ENCODE measurements at regions not wholly inside any gene's neighbourhood (a gene's known extent, or its start where the extent isn't known, plus 50 kb on each side); places are given as distances from the start of the nearest gene placed in this dataset.

DNA sequence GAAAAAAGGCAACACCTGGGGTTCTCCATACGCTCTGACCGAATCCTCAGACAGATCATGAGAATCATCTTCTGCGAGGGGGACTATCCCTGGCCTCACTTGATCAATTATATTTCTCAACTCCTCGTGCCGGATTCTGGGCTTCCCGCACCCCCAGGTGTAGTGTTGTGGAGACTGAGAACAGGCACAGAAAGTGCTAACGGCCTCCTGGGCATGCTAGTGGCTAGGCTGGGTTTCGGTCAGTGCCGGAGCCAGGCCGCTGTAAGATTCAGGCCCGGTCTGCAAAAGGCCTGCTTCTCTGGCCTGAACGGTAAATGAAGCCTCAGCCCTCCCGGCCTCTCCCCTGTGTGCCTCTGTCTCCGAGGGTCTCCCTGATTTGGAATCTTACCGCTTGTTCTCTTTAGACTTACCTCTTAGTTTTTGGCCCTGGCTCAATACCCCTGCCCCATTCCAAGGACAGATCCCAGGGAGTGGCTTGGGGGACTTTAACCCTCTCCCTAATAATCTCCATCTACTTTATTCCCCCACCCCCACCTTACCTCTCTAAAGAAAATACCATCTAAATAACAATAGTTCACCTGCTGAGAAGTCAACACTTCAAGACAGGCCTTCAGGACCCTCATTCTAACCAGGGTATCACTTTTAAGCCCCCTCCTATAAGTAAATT lies 79.0 kb upstream of the MEDAG start:
- TF ChIP-seq, protein P1, sequence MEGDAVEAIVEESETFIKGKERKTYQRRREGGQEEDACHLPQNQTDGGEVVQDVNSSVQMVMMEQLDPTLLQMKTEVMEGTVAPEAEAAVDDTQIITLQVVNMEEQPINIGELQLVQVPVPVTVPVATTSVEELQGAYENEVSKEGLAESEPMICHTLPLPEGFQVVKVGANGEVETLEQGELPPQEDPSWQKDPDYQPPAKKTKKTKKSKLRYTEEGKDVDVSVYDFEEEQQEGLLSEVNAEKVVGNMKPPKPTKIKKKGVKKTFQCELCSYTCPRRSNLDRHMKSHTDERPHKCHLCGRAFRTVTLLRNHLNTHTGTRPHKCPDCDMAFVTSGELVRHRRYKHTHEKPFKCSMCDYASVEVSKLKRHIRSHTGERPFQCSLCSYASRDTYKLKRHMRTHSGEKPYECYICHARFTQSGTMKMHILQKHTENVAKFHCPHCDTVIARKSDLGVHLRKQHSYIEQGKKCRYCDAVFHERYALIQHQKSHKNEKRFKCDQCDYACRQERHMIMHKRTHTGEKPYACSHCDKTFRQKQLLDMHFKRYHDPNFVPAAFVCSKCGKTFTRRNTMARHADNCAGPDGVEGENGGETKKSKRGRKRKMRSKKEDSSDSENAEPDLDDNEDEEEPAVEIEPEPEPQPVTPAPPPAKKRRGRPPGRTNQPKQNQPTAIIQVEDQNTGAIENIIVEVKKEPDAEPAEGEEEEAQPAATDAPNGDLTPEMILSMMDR (IDR thresholded peaks at IDR 0.05): no peak
- no peak for TF ChIP-seq POLR2A (IDR thresholded peaks at IDR 0.05)
- Histone ChIP-seq H3K4me3 (no peak overlapping the region), H3K4me1 (no peaks in the 10 kb centered on the region), H3K27me3 (no peaks in the 10 kb centered on the region), H3K27ac (no peak overlapping the region), H3K36me3 (no peaks in the 10 kb centered on the region), H3K9me3 (no peaks in the 10 kb centered on the region)
- intact Hi-C loops (cut with DNase I; ENCODE audit: low total_unique reads): no loop called here
- DNase-seq: no peak

DNA sequence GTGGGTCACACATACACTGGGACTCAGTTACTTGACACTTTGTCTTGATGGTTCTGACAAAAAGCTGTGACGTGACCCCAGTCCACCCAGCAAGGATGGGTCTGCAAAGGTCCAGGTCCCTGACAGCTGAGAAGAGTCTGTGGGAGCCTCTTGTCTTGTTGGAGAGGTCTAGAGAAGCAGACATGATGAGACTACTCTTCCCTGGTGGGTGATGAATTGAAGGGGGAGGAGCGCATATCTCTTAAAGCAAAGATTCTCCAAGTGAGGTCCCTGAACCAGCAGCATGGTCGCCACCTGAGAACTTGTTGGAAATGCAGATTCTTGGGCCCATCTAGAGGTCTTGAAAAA lies 78.5 kb upstream of the MEDAG start:
- no peaks in the 10 kb centered on the region for H3K9me3 ChIP-seq
- H3K4me3 ChIP-seq: no peak overlapping the region
- no peaks in the 10 kb centered on the region for H3K36me3 ChIP-seq
- DNase-seq: no peak
- TF ChIP-seq POLR2A (IDR thresholded peaks at IDR 0.05): no peak
- TF ChIP-seq, protein P1 (IDR thresholded peaks at IDR 0.05): no peak
- no peaks in the 10 kb centered on the region for H3K27me3 ChIP-seq
- H3K27ac ChIP-seq: no peak overlapping the region
- intact Hi-C loops (cut with DNase I; ENCODE audit: low total_unique reads): no loop called here
- H3K4me1 ChIP-seq: no peaks in the 10 kb centered on the region

DNA sequence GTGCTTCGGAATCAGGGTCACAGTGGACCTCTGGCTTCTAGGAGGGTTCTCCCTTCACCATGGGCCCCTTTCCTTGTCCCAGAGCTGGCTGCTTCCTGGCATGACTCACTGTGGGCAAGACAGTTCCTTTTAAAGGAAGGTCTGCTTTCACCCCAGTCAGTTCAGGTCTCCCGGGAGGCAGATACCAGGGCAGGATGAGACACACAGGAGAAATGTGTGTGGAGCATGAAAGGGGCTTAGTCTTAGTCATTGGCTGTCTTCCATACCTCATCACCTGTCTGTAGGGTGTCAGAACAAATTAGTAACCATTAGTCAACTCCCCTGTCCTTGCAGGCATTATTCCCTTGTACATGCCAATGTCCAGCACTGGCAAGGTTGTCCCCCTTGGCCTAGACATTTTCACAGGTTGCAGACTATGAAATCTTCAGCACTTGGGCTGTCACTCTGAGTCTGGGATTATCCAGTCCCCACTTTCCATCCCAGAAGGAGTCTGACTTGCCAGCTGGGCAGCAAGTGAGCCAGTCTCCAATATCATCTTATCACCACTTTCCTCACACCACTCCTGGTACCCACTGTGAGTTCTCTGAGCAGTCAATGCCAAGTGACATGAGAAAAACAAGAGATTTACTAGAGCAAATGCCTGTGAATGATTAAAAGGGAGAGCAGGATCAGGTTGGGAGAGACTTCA lies 76.8 kb upstream of the MEDAG start:
- Histone ChIP-seq H3K36me3 (no peaks in the 10 kb centered on the region), H3K4me3 (no peak overlapping the region), H3K4me1 (no peaks in the 10 kb centered on the region), H3K9me3 (no peaks in the 10 kb centered on the region), H3K27me3 (no peaks in the 10 kb centered on the region), H3K27ac (no peak overlapping the region)
- no peak for DNase-seq
- intact Hi-C loops (cut with DNase I; ENCODE audit: low total_unique reads): no loop called here
- no peak for TF ChIP-seq POLR2A (IDR thresholded peaks at IDR 0.05)
- TF ChIP-seq, protein P1 (IDR thresholded peaks at IDR 0.05): no peak

DNA sequence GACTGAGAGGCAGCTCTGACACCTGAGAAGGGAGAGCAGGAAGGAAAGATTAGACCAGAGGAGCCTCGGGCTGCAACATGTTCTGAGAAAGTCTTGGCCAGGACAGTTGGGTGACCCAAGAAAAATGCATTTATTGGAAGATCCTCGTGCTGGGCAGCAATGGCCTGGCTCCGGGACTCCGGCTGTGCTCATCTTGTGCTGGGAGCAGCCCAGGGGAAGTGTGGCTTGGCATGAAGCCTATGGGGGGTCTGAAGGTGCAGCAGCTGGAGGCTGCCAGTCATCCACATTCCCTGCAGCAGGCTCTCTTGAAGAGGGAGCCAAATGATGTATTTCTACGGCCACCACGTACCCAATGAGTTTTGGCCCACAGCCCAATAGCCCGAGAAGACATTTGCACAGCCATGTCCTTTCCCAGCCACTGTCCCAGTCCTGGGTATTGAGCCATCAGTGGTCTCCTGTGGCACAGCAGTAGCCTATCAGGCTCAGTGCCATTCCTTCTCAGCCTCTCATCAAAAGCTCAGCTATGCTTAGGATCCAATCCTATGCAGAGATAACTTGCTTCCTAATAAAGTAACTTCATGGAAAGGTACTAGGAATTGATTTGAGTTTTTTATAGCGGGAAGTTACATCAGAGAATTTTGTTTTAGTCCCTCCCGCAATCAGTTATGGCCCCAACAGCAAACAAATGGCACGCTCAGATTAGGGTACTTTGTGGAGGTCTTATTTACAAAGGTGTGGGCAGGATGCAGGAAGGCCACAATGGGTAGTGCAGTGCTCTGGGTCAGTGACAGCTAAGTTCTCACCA lies 76.0 kb upstream of the MEDAG start:
- intact Hi-C loops (cut with DNase I; ENCODE audit: low total_unique reads): no loop called here

More for the DNA sequence above, 76.0 kb upstream of the MEDAG start:
- Histone ChIP-seq H3K27ac (no peak overlapping the region), H3K4me1 (no peaks in the 10 kb centered on the region), H3K4me3 (no peak overlapping the region), H3K9me3 (no peaks in the 10 kb centered on the region), H3K36me3 (no peaks in the 10 kb centered on the region), H3K27me3 (no peaks in the 10 kb centered on the region)
- TF ChIP-seq, protein P1 (IDR thresholded peaks at IDR 0.05): no peak
- TF ChIP-seq POLR2A (IDR thresholded peaks at IDR 0.05): no peak
- no peak for DNase-seq

Data from uterus (tissue), 3 donors.